RWPE1 (cell line): ENCODE measurements at regions not wholly inside any gene's neighbourhood (a gene's known extent, or its start where the extent isn't known, plus 50 kb on each side); places are given as distances from the start of the nearest gene placed in this dataset.

ENCODE experiments used
- CTCF ChIA-PET: fragments of 350-600 bp; sonication (Branson Sonifier 250); formaldehyde crosslinking; extraction: SDS; loops from one replicate; lab custom pipeline; 2021; lab: Yijun Ruan, JAX
- POLR2A ChIA-PET: fragments of 400-600 bp; formaldehyde crosslinking; extraction: SDS; loops from one replicate; lab custom pipeline; 2020; ENCODE audit warnings: antibody characterized with exemption; ENCODE audit not compliant: low non-redundant PET; lab: Yijun Ruan, JAX
- DNase-seq: peaks from one replicate; pipeline ENCODE4 v3.0.0; 2012; ENCODE audit warnings: low spot score
- H3K27ac ChIP-seq: fragments of 450-650 bp; 2 replicates; pipeline ENCODE4 v1.5.1; 2017
- CTCF ChIP-seq: fragments of 450-650 bp; conservative IDR thresholded peaks from 2 replicates; pipeline ENCODE4 v1.5.1; 2017; ENCODE audit warnings: low read depth, mild to moderate bottlenecking

GRCh38 chr6:40056865-40057264, 122.6 kb upstream of the MOCS1 start:
- DNase-seq: no peak
- TF ChIP-seq CTCF: no peak
- CTCF ChIA-PET: interaction anchor here (0.6 kb wide), 2 partner anchors 251 to 838 kb away, joined by 3 read pairs; no protein-coding TSS in a partner anchor
- POLR2A ChIA-PET: no interaction called here
- no peak overlapping the region for H3K27ac ChIP-seq

GRCh38 chr6:40054602-40055001, 120.3 kb upstream of the MOCS1 start:
- ChIA-PET CTCF (interaction anchor here (0.5 kb wide), 1 partner anchor 36 kb away, joined by 3 read pairs; no protein-coding TSS in a partner anchor), POLR2A (no interaction called here)
- no peak for TF ChIP-seq CTCF
- DNase-seq: no peak
- H3K27ac ChIP-seq: no peak overlapping the region

- ChIA-PET CTCF (interaction anchor here (0.5 kb wide), 1 partner anchor 36 kb away, joined by 3 read pairs; no protein-coding TSS in a partner anchor), POLR2A (no interaction called here)
- no peak overlapping the region for H3K27ac ChIP-seq
- DNase-seq: no peak
- no peak for TF ChIP-seq CTCF
Observed at GRCh38 chr6:40054186-40054585, 119.9 kb upstream of the MOCS1 start.

GRCh38 chr6:40049128-40049527, 114.9 kb upstream of the MOCS1 start:
- CTCF ChIA-PET: interaction anchor here (0.7 kb wide), 1 partner anchor 206 kb away, joined by 4 read pairs; no protein-coding TSS in a partner anchor
- DNase-seq: no peak
- POLR2A ChIA-PET: no interaction called here
- TF ChIP-seq CTCF: no peak
- no peak overlapping the region for H3K27ac ChIP-seq

- no peak overlapping the region for H3K27ac ChIP-seq
- ChIA-PET POLR2A (no interaction called here), CTCF (interaction anchor here (0.6 kb wide), 1 partner anchor 241 kb away, joined by 3 read pairs; no protein-coding TSS in a partner anchor)
- TF ChIP-seq CTCF: no peak
- no peak for DNase-seq
Observed at GRCh38 chr6:40044196-40044595, 109.9 kb upstream of the MOCS1 start.

DNA sequence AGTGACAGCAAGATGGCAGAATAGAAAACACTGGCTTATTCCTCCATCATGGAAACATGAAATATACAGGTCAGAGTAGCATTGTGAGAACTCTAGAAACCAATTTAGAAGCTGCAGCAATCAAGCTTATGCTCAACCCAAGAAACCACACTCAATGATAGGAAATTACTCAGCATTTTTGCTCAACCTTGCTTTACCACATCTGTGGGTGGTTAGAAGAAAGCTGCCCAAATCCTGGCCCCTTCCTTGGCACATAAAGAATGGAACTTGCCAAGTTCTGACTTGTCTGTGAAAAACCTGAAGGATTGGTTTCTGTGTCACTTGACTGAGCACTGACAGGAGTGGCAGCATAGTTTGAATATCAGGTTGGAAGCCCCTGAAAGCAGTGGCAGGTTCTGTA, 108.0 kb upstream of the MOCS1 start:
- H3K27ac ChIP-seq: no peak overlapping the region
- POLR2A ChIA-PET: no interaction called here
- no peak for DNase-seq
- TF ChIP-seq CTCF: no peak
- CTCF ChIA-PET: interaction anchor here (0.6 kb wide), 1 partner anchor 141 kb away, joined by 3 read pairs; no protein-coding TSS in a partner anchor
